Neuronal stem cell (in vitro differentiated cells): ENCODE measurements at regions not wholly inside any gene's neighbourhood (a gene's known extent, or its start where the extent isn't known, plus 50 kb on each side); places are given as distances from the start of the nearest gene placed in this dataset.

Source experiments
- DNase-seq: peaks from one replicate; pipeline ENCODE4 v3.0.0-alpha.2; 2013; ENCODE audit warnings: low spot score
- H2AFZ ChIP-seq: one replicate; pipeline ENCODE4 v1.6.1; 2013; ENCODE audit warnings: mild to moderate bottlenecking, low read length, inconsistent platforms
- H2AK5ac ChIP-seq: 2 replicates; pipeline ENCODE4 v1.6.1; 2013; ENCODE audit warnings: low read depth, mild to moderate bottlenecking, inconsistent platforms, low read length, moderate library complexity, mixed read lengths
- H2BK120ac ChIP-seq: 2 replicates; pipeline ENCODE4 v1.6.1; 2013; ENCODE audit warnings: low read depth, mild to moderate bottlenecking, inconsistent platforms, low read length, moderate library complexity, mixed read lengths
- H2BK12ac ChIP-seq: one replicate; pipeline ENCODE4 v1.6.1; 2013; ENCODE audit warnings: low read length, inconsistent platforms
- H2BK15ac ChIP-seq: 2 replicates; pipeline ENCODE4 v1.6.1; 2013; ENCODE audit warnings: mild to moderate bottlenecking, low read length, inconsistent platforms, mixed read lengths
- H2BK5ac ChIP-seq: one replicate; pipeline ENCODE4 v1.6.1; 2013; ENCODE audit warnings: inconsistent platforms, mild to moderate bottlenecking, low read length, moderate library complexity
- H3K14ac ChIP-seq: one replicate; pipeline ENCODE4 v1.6.1; 2013; ENCODE audit warnings: low read length, inconsistent platforms
- H3K18ac ChIP-seq: 2 replicates; pipeline ENCODE4 v1.6.1; 2013; ENCODE audit warnings: low read length, inconsistent platforms
- H3K23ac ChIP-seq: 2 replicates; pipeline ENCODE4 v1.6.1; 2013; ENCODE audit warnings: low read depth, mild to moderate bottlenecking, mixed read lengths, low read length, inconsistent platforms; ENCODE audit not compliant: poor library complexity
- H3K27ac ChIP-seq: replicated peaks from 3 replicates; pipeline ENCODE4 v1.5.1; 2013; ENCODE audit warnings: low read length, inconsistent platforms
- H3K27me3 ChIP-seq, 3 experiments: 2 replicates each; pipeline ENCODE4 v1.6.1; 2013; ENCODE audit warnings: low read length in 3 of 3, mild to moderate bottlenecking in 2 of 3, inconsistent platforms in 1 of 3, low read depth in 1 of 3, mixed read lengths in 1 of 3, moderate library complexity in 1 of 3; ENCODE audit not compliant: control insufficient read depth in 3 of 3, insufficient read depth in 3 of 3
- H3K36me3 ChIP-seq, 2 donors: replicated peaks in 1 of 2; 2 replicates each; pipeline ENCODE4 v1.6.1; 2013; ENCODE audit warnings: low read length in 2 of 2; ENCODE audit not compliant: control insufficient read depth in 2 of 2, insufficient read depth in 2 of 2
- H3K4ac ChIP-seq: 2 replicates; pipeline ENCODE4 v1.6.1; 2013; ENCODE audit warnings: inconsistent platforms, mild to moderate bottlenecking, low read length, moderate library complexity
- H3K4me1 ChIP-seq, 2 donors: 1 replicate in 1 of 2; 2 replicates in 1 of 2; pipeline ENCODE4 v1.6.1; 2013; ENCODE audit warnings: low read length in 2 of 2, low read depth in 1 of 2; ENCODE audit not compliant: control insufficient read depth in 2 of 2, insufficient read depth in 1 of 2
- H3K4me2 ChIP-seq: one replicate; pipeline ENCODE4 v1.6.1; 2013; ENCODE audit warnings: mild to moderate bottlenecking, low read length, inconsistent platforms; ENCODE audit not compliant: insufficient read depth, poor library complexity, severe bottlenecking
- H3K4me3 ChIP-seq, 2 donors: 2 replicates each; pipeline ENCODE4 v1.5.1; 2013; ENCODE audit warnings: low read length in 2 of 2, mild to moderate bottlenecking in 2 of 2, inconsistent platforms in 1 of 2, moderate library complexity in 1 of 2
- H3K79me1 ChIP-seq: one replicate; pipeline ENCODE4 v1.6.1; 2013; ENCODE audit warnings: low read depth, mild to moderate bottlenecking, inconsistent platforms, low read length, moderate library complexity
- H3K9ac ChIP-seq: one replicate; pipeline ENCODE4 v1.6.1; 2013; ENCODE audit warnings: mild to moderate bottlenecking, low read depth, low read length, inconsistent platforms; ENCODE audit not compliant: poor library complexity
- H3K9me3 ChIP-seq, 2 donors: replicated peaks in 1 of 2; 2 replicates each; pipeline versions ENCODE3 to v1.6.1; 2013; ENCODE audit warnings: low read length in 2 of 2, mild to moderate bottlenecking in 2 of 2, inconsistent platforms in 1 of 2, low read depth in 1 of 2, mixed read lengths in 1 of 2, moderate library complexity in 1 of 2; ENCODE audit not compliant: control insufficient read depth in 2 of 2, insufficient read depth in 1 of 2
- H4K8ac ChIP-seq: one replicate; pipeline ENCODE4 v1.6.1; 2013; ENCODE audit warnings: low read depth, mild to moderate bottlenecking, inconsistent platforms, low read length, moderate library complexity
- H4K91ac ChIP-seq: one replicate; pipeline ENCODE4 v1.6.1; 2013; ENCODE audit warnings: low read length, low read depth, mild to moderate bottlenecking, inconsistent platforms; ENCODE audit not compliant: poor library complexity
- WGBS, 2 donors: extraction: QIAGEN DNeasy Blood & Tissue Kit; methylation state at CpG; one replicate each; pipeline ENCODE4 v1.1.7; 2013; ENCODE audit warnings: missing lambda C conversion rate in 2 of 2, mixed read lengths in 1 of 2; ENCODE audit not compliant: insufficient read length in 2 of 2, insufficient replicate concordance in 1 of 2; ENCODE audit errors: extremely low coverage in 2 of 2; 5-methylcytosine and 5-hydroxymethylcytosine counted together

DNA sequence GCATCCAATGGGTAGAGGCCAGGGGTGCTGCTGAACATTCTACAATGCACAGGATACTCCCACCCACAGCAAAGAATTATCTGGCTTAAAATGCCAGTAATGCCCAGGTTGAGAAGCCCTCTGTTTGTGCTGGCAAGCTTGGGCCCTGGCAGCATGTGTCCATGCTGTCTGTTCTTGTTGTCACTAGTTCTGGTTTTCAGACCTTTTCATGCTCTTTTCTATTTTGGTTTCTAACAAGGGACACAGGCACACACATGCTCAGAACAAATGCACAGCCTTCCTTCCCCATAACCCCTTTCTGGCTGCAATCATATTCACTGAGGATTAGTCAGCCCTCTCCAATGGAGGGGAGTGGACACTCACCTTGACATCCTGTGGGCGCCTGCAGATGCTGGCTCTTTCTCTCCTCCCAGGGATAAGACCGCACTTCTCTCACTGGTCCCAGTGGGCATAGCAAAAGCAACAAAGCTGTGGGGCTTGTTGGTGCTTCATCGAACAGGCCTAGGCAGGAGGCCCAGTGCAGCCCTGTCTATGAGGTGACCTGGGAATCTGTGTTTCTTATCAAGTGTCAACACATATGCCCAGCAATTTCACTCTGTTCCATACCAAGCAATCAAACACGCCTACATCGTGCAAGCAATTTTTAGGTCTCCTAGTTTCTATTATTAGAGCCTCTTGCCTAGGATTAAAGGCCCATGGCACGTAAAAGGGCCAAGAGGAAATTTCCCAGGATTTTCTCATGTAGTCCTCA, 271.1 kb upstream of the CCL2 start:
- H3K4ac ChIP-seq, result no peak overlapping the region
- H3K27me3 ChIP-seq, result no peaks in the 10 kb centered on the region
- H2BK12ac ChIP-seq, result no peak overlapping the region
- no peak overlapping the region for H4K91ac ChIP-seq
- no peak overlapping the region for H3K18ac ChIP-seq
- no peak overlapping the region for H4K8ac ChIP-seq
- no peak overlapping the region for H2AFZ ChIP-seq
- H3K23ac ChIP-seq, result no peak overlapping the region
- no peaks in the 10 kb centered on the region for H3K36me3 ChIP-seq
- H2BK120ac ChIP-seq, result no peak overlapping the region
- H3K4me3 ChIP-seq, result no peak overlapping the region
- H2AK5ac ChIP-seq, result no peak overlapping the region
- H2BK15ac ChIP-seq, result no peak overlapping the region
- H3K14ac ChIP-seq, result no peak overlapping the region
- H3K4me2 ChIP-seq, result no peak overlapping the region
- H2BK5ac ChIP-seq, result no peak overlapping the region
- no peaks in the 10 kb centered on the region for H3K79me1 ChIP-seq
- no peak overlapping the region for H3K27ac ChIP-seq
- no peak overlapping the region for H3K9ac ChIP-seq
- DNase-seq, result no peak
- no peaks in the 10 kb centered on the region for H3K4me1 ChIP-seq
- no peaks in the 10 kb centered on the region for H3K9me3 ChIP-seq
- WGBS, 2 donors, result no CpG with 5 or more reads among the region's 6 CpGs

DNA sequence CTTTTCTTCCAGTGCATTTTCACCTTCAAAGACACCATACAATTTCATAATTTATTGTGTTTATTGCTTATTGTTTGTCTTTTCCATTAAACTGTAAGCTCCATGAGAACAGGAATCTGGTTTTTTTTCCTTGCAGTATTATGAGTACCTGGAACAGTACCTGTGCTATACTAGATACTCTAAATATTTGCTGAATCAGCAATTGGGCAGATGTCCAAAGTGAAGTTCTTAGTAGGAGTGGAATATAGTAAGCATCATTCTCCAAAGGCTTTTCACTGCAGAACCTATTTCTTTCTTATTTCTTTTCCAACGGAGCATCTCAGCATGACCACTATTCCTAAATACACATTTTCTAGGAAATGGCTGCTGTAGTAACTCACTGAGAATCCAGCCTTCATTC, 269.0 kb upstream of the CCL2 start:
- no peak overlapping the region for H3K4me2 ChIP-seq
- WGBS, 2 donors, result no CpG with 5 or more reads among the region's 1 CpG

DNA sequence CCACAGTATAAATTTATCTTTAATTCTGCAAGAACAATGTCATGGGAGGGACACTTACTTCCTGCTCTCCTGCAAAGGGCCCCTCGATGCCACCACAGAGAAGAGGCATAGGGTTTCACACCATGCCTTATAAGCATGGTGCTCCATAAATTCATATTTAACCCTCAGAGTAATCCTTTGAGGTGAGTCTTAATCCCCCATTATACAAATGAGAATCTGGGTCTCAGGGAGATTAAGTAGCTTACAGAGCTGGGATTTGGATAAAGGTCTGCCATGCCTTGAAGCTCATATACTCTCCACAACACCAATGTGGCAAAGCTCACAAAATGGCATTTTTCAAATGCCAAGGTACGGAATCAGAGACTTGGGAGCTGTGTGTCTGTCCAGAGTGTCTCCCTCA, 268.5 kb upstream of the CCL2 start:
- DNase-seq, result no peak
- Histone ChIP-seq H3K14ac (no peak overlapping the region), H4K91ac (no peak overlapping the region), H2BK12ac (no peak overlapping the region), H3K4me1 (peaks cover 0 to 2% of the 10 kb centered on the region in 2 donors), H2BK5ac (no peak overlapping the region), H4K8ac (no peak overlapping the region), H2BK120ac (no peak overlapping the region), H3K27ac (no peak overlapping the region), H3K9ac (no peak overlapping the region), H3K4me3 (no peak overlapping the region), H2AK5ac (no peak overlapping the region), H2BK15ac (no peak overlapping the region), H3K4me2 (no peak overlapping the region), H3K23ac (no peak overlapping the region), H3K79me1 (no peaks in the 10 kb centered on the region), H3K4ac (no peak overlapping the region), H3K18ac (no peak overlapping the region), H2AFZ (no peak overlapping the region), H3K9me3 (no peaks in the 10 kb centered on the region), H3K36me3 (no peaks in the 10 kb centered on the region), H3K27me3 (no peaks in the 10 kb centered on the region)
- no CpG with 5 or more reads among the region's 2 CpGs for WGBS, 2 donors

More for the DNA sequence above, 269.0 kb upstream of the CCL2 start:
- Histone ChIP-seq H3K27ac (no peak overlapping the region), H3K4me1 (peaks cover 0 to 2% of the 10 kb centered on the region in 2 donors), H3K4me3 (no peak overlapping the region), H2AFZ (no peak overlapping the region), H2BK120ac (no peak overlapping the region), H2AK5ac (no peak overlapping the region), H3K14ac (no peak overlapping the region), H3K79me1 (no peaks in the 10 kb centered on the region), H3K4ac (no peak overlapping the region), H3K36me3 (no peaks in the 10 kb centered on the region), H3K9ac (no peak overlapping the region), H2BK5ac (no peak overlapping the region), H4K8ac (no peak overlapping the region), H3K18ac (no peak overlapping the region), H3K9me3 (no peaks in the 10 kb centered on the region), H2BK15ac (no peak overlapping the region), H2BK12ac (no peak overlapping the region), H3K23ac (no peak overlapping the region), H3K27me3 (no peaks in the 10 kb centered on the region), H4K91ac (no peak overlapping the region)
- DNase-seq, result no peak

DNA sequence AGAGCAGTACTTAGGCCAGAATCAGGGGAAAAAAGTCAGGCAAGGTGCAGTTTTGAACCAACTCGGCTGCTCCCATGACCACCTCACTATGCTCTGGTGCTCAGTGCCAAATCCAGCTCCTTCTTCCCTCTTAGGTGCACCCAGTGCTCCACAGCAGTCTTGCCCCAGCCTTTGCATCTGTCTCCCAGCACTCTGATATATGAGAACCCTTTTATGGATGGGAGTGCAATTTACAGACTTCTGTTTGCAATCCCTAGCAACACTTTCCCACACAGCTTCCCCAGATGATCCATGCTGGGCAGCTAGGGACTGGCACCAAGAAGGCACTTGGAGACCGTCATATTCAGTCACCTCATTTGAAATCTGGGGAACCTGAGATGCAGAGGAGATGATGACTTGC, 267.9 kb upstream of the CCL2 start:
- Histone ChIP-seq H3K18ac (no peak overlapping the region), H2AFZ (no peak overlapping the region), H3K14ac (no peak overlapping the region), H3K79me1 (no peaks in the 10 kb centered on the region), H3K4me1 (peaks cover 0 to 2% of the 10 kb centered on the region in 2 donors), H4K8ac (no peak overlapping the region), H3K4me3 (no peak overlapping the region), H2BK120ac (no peak overlapping the region), H3K9me3 (no peaks in the 10 kb centered on the region), H3K23ac (no peak overlapping the region), H2BK12ac (no peak overlapping the region), H2AK5ac (no peak overlapping the region), H2BK5ac (no peak overlapping the region), H2BK15ac (no peak overlapping the region), H3K4me2 (no peak overlapping the region), H3K27me3 (no peaks in the 10 kb centered on the region), H3K27ac (no peak overlapping the region), H3K9ac (no peak overlapping the region), H4K91ac (no peak overlapping the region), H3K36me3 (no peaks in the 10 kb centered on the region), H3K4ac (no peak overlapping the region)
- WGBS, 2 donors, result no CpG with 5 or more reads among the region's 2 CpGs
- no peak for DNase-seq
